Osteocyte (in vitro differentiated cells): ENCODE measurements at regions not wholly inside any gene's neighbourhood (a gene's known extent, or its start where the extent isn't known, plus 50 kb on each side); places are given as distances from the start of the nearest gene placed in this dataset.

Source experiments
- DNase-seq: peaks from one replicate; pipeline ENCODE4 v3.0.0; 2021; ENCODE audit warnings: mixed read lengths; ENCODE audit not compliant: unreplicated experiment; ENCODE audit errors: extremely low spot score
- H3K27ac Mint-ChIP-seq: one replicate; pipeline ENCODE4 v1.8.0; 2021; ENCODE audit warnings: mild to moderate bottlenecking, mixed read lengths; ENCODE audit not compliant: unreplicated experiment
- H3K27me3 Mint-ChIP-seq: one replicate; pipeline ENCODE4 v1.8.0; 2021; ENCODE audit warnings: mixed read lengths; ENCODE audit not compliant: unreplicated experiment
- H3K36me3 Mint-ChIP-seq: one replicate; pipeline ENCODE4 v1.8.0; 2021; ENCODE audit warnings: mixed read lengths; ENCODE audit not compliant: unreplicated experiment
- H3K4me1 Mint-ChIP-seq: one replicate; pipeline ENCODE4 v1.8.0; 2021; ENCODE audit warnings: mixed read lengths; ENCODE audit not compliant: unreplicated experiment
- H3K4me3 Mint-ChIP-seq: one replicate; pipeline ENCODE4 v1.8.0; 2021; ENCODE audit warnings: mild to moderate bottlenecking, moderate library complexity, mixed read lengths; ENCODE audit not compliant: unreplicated experiment
- H3K9me3 Mint-ChIP-seq: one replicate; pipeline ENCODE4 v1.8.0; 2021; ENCODE audit warnings: mixed read lengths; ENCODE audit not compliant: unreplicated experiment
- CTCF ChIP-seq: fragments of 200-600 bp; sonication (generic); IDR thresholded peaks from 2 replicates; pipeline ENCODE4 v1.5.0; 2021; ENCODE audit warnings: antibody characterized with exemption, mild to moderate bottlenecking, moderate library complexity

GRCh38 chr2:207428573-207428972, 101.2 kb upstream of the CREB1 start:
- Mint-ChIP-seq H3K4me3 (no peak overlapping the region), H3K9me3 (peaks cover 6% of the 10 kb centered on the region), H3K4me1 (peaks cover 10% of the 10 kb centered on the region), H3K27me3 (no peaks in the 10 kb centered on the region), H3K36me3 (no peaks in the 10 kb centered on the region), H3K27ac (no peak overlapping the region)
- no peak for TF ChIP-seq CTCF
- DNase-seq: no peak

DNA sequence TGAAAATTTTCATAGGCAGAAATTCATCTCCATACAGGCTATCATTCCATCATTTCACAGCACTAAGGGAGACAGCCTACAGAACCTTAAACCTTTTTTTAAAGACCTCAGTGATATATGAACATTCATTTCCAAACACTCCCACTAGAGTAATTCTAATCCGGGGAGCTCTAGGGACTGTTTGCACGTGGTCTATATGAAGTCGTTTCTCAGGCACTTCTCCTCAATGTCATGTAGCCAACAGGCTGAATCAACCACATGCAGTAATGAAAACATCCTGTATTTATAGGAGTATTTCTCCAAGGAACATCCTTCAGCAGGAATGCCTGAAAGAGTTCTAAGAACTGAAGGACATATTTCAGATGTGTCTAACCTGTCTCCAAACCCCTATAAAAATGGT, 97.3 kb upstream of the CREB1 start:
- Mint-ChIP-seq H3K9me3 (no peaks in the 10 kb centered on the region), H3K27ac (peak overlapping the region; percentile 23), H3K4me1 (peaks cover 10% of the 10 kb centered on the region), H3K27me3 (no peaks in the 10 kb centered on the region), H3K4me3 (no peak overlapping the region), H3K36me3 (no peaks in the 10 kb centered on the region)
- DNase-seq: no peak
- TF ChIP-seq CTCF: no peak

DNA sequence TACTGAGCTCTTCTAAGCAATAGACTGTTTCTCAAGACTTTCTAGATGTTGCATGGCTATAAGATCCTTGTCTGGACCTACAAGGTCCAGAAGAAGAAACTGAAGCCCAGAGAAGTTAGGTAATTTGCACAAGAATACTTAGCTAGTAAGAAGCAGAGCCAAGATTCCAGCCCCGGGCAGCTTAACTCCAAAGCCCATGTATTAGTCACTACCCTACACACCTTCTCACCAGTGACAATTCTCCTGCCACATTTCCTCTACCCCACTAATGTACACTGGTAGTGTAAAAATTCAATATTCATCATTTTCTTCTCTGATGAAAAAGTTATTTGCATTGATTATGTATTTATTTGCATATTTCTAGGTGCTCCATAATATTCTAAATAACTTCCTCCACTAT, 95.5 kb upstream of the CREB1 start:
- TF ChIP-seq CTCF: no peak
- Mint-ChIP-seq H3K4me1 (peaks cover 10% of the 10 kb centered on the region), H3K9me3 (no peaks in the 10 kb centered on the region), H3K27me3 (no peaks in the 10 kb centered on the region), H3K36me3 (no peaks in the 10 kb centered on the region), H3K27ac (no peak overlapping the region), H3K4me3 (no peak overlapping the region)
- DNase-seq: no peak

GRCh38 chr2:207434899-207435465, 94.8 kb upstream of the CREB1 start:
- TF ChIP-seq CTCF: no peak
- Mint-ChIP-seq H3K27me3 (no peaks in the 10 kb centered on the region), H3K4me1 (peaks cover 10% of the 10 kb centered on the region), H3K9me3 (no peaks in the 10 kb centered on the region), H3K4me3 (no peak overlapping the region), H3K27ac (no peak overlapping the region), H3K36me3 (no peaks in the 10 kb centered on the region)
- DNase-seq: no peak

DNA sequence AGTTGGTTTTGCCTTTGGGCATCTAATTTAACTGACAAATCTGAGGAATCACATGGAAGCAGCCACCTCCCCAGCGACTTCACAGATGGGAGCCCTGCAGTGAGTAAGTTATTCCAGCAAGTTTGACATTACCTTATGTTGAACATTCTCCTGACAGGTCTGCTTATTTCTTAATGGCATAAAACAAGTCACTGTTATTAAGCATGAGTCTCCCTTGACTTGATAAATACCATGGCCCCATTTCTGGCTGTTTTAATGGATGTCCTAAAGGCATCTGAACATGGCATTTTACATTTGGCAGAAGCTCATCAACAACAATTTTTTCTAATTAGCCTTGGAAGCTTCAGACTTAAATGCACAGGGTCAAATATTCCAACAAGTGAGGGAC, 92.6 kb upstream of the CREB1 start:
- Mint-ChIP-seq H3K4me3 (no peak overlapping the region), H3K27ac (no peak overlapping the region), H3K36me3 (no peaks in the 10 kb centered on the region)

More for the DNA sequence above, 92.6 kb upstream of the CREB1 start:
- no peaks in the 10 kb centered on the region for H3K9me3 Mint-ChIP-seq
- DNase-seq: no peak
- no peak for TF ChIP-seq CTCF
- H3K4me1 Mint-ChIP-seq: peaks cover 9% of the 10 kb centered on the region
- no peaks in the 10 kb centered on the region for H3K27me3 Mint-ChIP-seq
